Gastroesophageal sphincter (tissue), 3 donors: ENCODE measurements at regions not wholly inside any gene's neighbourhood (a gene's known extent, or its start where the extent isn't known, plus 50 kb on each side); places are given as distances from the start of the nearest gene placed in this dataset.

Experiments used
- EP300 ChIP-seq: sonication (generic); formaldehyde crosslinking; IDR thresholded peaks from one replicate; pipeline ENCODE4 v1.6.1; 2017; ENCODE audit warnings: antibody characterized with exemption, mild to moderate bottlenecking
- TF ChIP-seq, protein P1 (sequence below), 4 experiments: fragments of 200-600 bp in 2 of 4; fragments of 450-650 bp in 2 of 4; sonication (generic) in 1 of 4; IDR thresholded peaks; one replicate each; pipeline ENCODE4 v1.5.1; 2017 to 2019; ENCODE audit warnings: antibody characterized with exemption in 4 of 4, mild to moderate bottlenecking in 2 of 4, moderate library complexity in 2 of 4

DNA sequence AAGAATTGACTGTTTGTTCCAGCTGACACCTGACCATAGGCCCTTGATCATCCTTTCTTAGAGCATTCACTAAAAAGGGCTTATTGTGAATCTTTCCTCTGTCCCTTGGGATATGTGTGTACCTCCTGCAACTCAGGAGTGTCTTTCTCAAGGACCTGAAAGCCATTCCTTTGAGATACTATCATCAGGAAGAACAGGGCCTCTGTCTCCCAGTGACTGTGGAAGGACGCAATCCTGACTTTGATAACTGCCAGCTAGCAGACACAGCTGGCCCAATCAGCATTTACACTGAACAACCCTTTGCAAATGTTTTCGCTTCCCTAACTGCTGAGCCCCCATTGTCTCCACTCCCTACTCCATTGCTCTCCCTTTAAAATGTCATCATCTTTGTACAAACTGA is 144.4 kb downstream of the RMI1 start:
- TF ChIP-seq EP300: no peak
- TF ChIP-seq, protein P1, sequence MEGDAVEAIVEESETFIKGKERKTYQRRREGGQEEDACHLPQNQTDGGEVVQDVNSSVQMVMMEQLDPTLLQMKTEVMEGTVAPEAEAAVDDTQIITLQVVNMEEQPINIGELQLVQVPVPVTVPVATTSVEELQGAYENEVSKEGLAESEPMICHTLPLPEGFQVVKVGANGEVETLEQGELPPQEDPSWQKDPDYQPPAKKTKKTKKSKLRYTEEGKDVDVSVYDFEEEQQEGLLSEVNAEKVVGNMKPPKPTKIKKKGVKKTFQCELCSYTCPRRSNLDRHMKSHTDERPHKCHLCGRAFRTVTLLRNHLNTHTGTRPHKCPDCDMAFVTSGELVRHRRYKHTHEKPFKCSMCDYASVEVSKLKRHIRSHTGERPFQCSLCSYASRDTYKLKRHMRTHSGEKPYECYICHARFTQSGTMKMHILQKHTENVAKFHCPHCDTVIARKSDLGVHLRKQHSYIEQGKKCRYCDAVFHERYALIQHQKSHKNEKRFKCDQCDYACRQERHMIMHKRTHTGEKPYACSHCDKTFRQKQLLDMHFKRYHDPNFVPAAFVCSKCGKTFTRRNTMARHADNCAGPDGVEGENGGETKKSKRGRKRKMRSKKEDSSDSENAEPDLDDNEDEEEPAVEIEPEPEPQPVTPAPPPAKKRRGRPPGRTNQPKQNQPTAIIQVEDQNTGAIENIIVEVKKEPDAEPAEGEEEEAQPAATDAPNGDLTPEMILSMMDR (IDR thresholded peaks at IDR 0.05): no peak
